Psoas muscle (tissue), 7 donors: ENCODE measurements at regions not wholly inside any gene's neighbourhood (a gene's known extent, or its start where the extent isn't known, plus 50 kb on each side); places are given as distances from the start of the nearest gene placed in this dataset.

Source experiments
- ATAC-seq, 4 donors: fragments of 200-7000 bp; cut with Tn5 transposase; one replicate each; pipeline ENCODE4 v1.9.1; 2020; ENCODE audit warnings: moderate library complexity in 3 of 4, mild to moderate bottlenecking in 2 of 4
- DNase-seq, 2 donors: peaks; one replicate each; pipeline ENCODE4 v3.0.0-alpha.2; 2020
- H3K27ac ChIP-seq: fragments of 200-600 bp; one replicate; pipeline ENCODE4 v1.8.0; 2022
- H3K27me3 ChIP-seq, 3 donors: fragments of 200-600 bp in 1 of 3; one replicate each; pipeline versions ENCODE4 v1.6.1 to v1.8.0; 2013 to 2022; ENCODE audit warnings: low read length in 2 of 3, mild to moderate bottlenecking in 2 of 3, moderate library complexity in 1 of 3; ENCODE audit not compliant: insufficient read depth in 3 of 3
- H3K36me3 ChIP-seq, 2 donors: fragments of 200-600 bp in 1 of 2; one replicate each; pipeline versions ENCODE4 v1.6.1 to v1.8.0; 2013 to 2022; ENCODE audit warnings: low read depth in 1 of 2, mild to moderate bottlenecking in 1 of 2, moderate library complexity in 1 of 2; ENCODE audit not compliant: insufficient read depth in 1 of 2
- H3K4me1 ChIP-seq: fragments of 200-600 bp; one replicate; pipeline ENCODE4 v1.8.0; 2022
- H3K4me3 ChIP-seq: fragments of 200-600 bp; one replicate; pipeline ENCODE4 v1.8.0; 2022; ENCODE audit warnings: mild to moderate bottlenecking
- H3K9me3 ChIP-seq: fragments of 200-600 bp; one replicate; pipeline ENCODE4 v1.8.0; 2022
- CTCF ChIP-seq: fragments of 200-600 bp; IDR thresholded peaks from one replicate; pipeline ENCODE4 v1.8.0; 2022; ENCODE audit warnings: antibody characterized with exemption
- WGBS, 3 donors: extraction: QIAGEN DNeasy Blood & Tissue Kit; methylation state at CpG; one replicate each; pipeline versions ENCODE4 v1.1.6 to v1.1.7; 2013; 5-methylcytosine and 5-hydroxymethylcytosine counted together
- intact Hi-C, 2 donors: fragments of 100-400 bp; cut with DNase I; formaldehyde crosslinking; loops; one replicate each; pipeline versions ENCODE4 v1.11.0 to v1.14.2; 2022
- donor health status: healthy with polysubstance abuse.
- donor health status: DM: no; HTN: no; CAD: no; lungs with moderate emphysema.
- donor health status: Bipolar disorder and iron deficiency.
- donor health status: healthy.
- donor health status: DM: yes; HTN: yes; CAD: no.
- donor health status: DM: no; HTN: no; CAD: no.
- donor health status: DM: yes; HTN: yes; CAD: no.

GRCh38 chr2:204282081-204282480 lies 263.2 kb upstream of the PARD3B start:
- no peaks in the 10 kb centered on the region for H3K36me3 ChIP-seq
- intact Hi-C loops, result no loop called here
- H3K27ac ChIP-seq, result no peak overlapping the region
- DNase-seq (no peak), ATAC-seq (no peak)
- no peaks in the 10 kb centered on the region for H3K27me3 ChIP-seq
- TF ChIP-seq CTCF, result no peak
- whole genome bisulfite sequencing, 3 donors, result 92 to 98% (median 92%) methylated on average over 3 of the region's 3 CpGs
- no peaks in the 10 kb centered on the region for H3K9me3 ChIP-seq
- H3K4me3 ChIP-seq, result no peak overlapping the region
- no peaks in the 10 kb centered on the region for H3K4me1 ChIP-seq

GRCh38 chr2:204282525-204282924 lies 262.8 kb upstream of the PARD3B start:
- Histone ChIP-seq H3K27me3 (no peaks in the 10 kb centered on the region), H3K4me3 (no peak overlapping the region), H3K4me1 (no peaks in the 10 kb centered on the region), H3K27ac (no peak overlapping the region), H3K36me3 (no peaks in the 10 kb centered on the region), H3K9me3 (no peaks in the 10 kb centered on the region)
- WGBS, 3 donors, result 59 to 74% (median 73%) methylated on average over 4 of the region's 4 CpGs
- no peak for ATAC-seq
- intact Hi-C loops, result no loop called here
- TF ChIP-seq CTCF, result no peak
- no peak for DNase-seq

- 86 to 100% (median 92%) methylated on average over 1 of the region's 1 CpG for WGBS, 3 donors
- Histone ChIP-seq H3K4me3 (no peak overlapping the region), H3K36me3 (no peaks in the 10 kb centered on the region), H3K27ac (no peak overlapping the region), H3K4me1 (no peaks in the 10 kb centered on the region), H3K9me3 (no peaks in the 10 kb centered on the region), H3K27me3 (peaks cover 0 to 5% (median 4%) of the 10 kb centered on the region in 3 donors)
- no peak for TF ChIP-seq CTCF
- ATAC-seq (no peak), DNase-seq (no peak)
- intact Hi-C loops, result no loop called here
Measured at GRCh38 chr2:204289066-204289465, 256.2 kb upstream of the PARD3B start.

DNA sequence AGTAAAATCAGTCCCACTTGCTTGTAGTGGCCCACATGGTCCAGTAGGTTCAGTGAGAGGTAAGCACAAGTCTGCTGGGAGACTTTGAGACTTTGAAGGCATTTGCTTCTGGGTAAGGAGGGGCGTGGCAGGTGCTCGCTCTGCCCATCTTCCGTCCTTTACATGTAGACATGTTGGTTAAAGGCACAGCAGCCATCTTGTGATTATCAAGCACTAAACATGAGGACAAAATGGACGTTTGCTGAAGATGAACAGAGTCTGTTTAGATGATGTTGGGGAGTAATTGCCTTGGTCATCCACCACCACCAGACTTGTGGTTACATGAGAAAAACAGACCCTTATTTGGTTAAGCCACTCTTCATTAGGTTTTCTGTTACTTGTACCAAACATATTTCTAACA lies 252.8 kb upstream of the PARD3B start:
- Histone ChIP-seq H3K4me3 (no peak overlapping the region), H3K9me3 (no peaks in the 10 kb centered on the region), H3K4me1 (no peaks in the 10 kb centered on the region), H3K27me3 (peaks cover 0 to 5% (median 4%) of the 10 kb centered on the region in 3 donors), H3K27ac (no peak overlapping the region), H3K36me3 (no peaks in the 10 kb centered on the region)
- WGBS, 3 donors, result 86 to 95% (median 89%) methylated on average over 4 of the region's 4 CpGs
- intact Hi-C loops, result no loop called here
- no peak for TF ChIP-seq CTCF
- ATAC-seq (no peak), DNase-seq (no peak)
